Liver (tissue), 7 donors: ENCODE measurements at regions not wholly inside any gene's neighbourhood (a gene's known extent, or its start where the extent isn't known, plus 50 kb on each side); places are given as distances from the start of the nearest gene placed in this dataset.
A peak's percentile ranks its signal among the peaks of the same experiment; 100 is the strongest.

Source experiments
- DNase-seq: peaks from one replicate; pipeline ENCODE4 v3.0.0-alpha.2; 2017; ENCODE audit warnings: low spot score
- H3K27ac ChIP-seq, 2 donors: one replicate each; pipeline ENCODE4 v1.7.0; 2013; ENCODE audit warnings: inconsistent platforms in 2 of 2, low read length in 2 of 2, control low read depth in 1 of 2, low read depth in 1 of 2, mild to moderate bottlenecking in 1 of 2
- H3K27me3 ChIP-seq, 4 donors: one replicate each; pipeline versions ENCODE4 v1.6.1 to v1.7.0; 2013; ENCODE audit warnings: low read length in 3 of 4, inconsistent platforms in 1 of 4, mild to moderate bottlenecking in 1 of 4, moderate library complexity in 1 of 4; ENCODE audit not compliant: control insufficient read depth in 4 of 4, insufficient read depth in 4 of 4
- H3K36me3 ChIP-seq, 4 donors: one replicate each; pipeline versions ENCODE4 v1.6.1 to v1.7.0; 2013; ENCODE audit warnings: low read length in 3 of 4, mild to moderate bottlenecking in 3 of 4, low read depth in 1 of 4, moderate library complexity in 1 of 4; ENCODE audit not compliant: control insufficient read depth in 4 of 4, insufficient read depth in 3 of 4
- H3K4me1 ChIP-seq, 4 donors: one replicate each; pipeline versions ENCODE4 v1.6.1 to v1.7.0; 2013; ENCODE audit warnings: low read length in 3 of 4, mild to moderate bottlenecking in 3 of 4, moderate library complexity in 1 of 4; ENCODE audit not compliant: control insufficient read depth in 4 of 4, insufficient read depth in 4 of 4
- H3K4me3 ChIP-seq, 3 donors: one replicate each; pipeline versions ENCODE4 v1.6.1 to v1.7.0; 2013; ENCODE audit warnings: low read length in 3 of 3, control low read depth in 1 of 3, low read depth in 1 of 3, mild to moderate bottlenecking in 1 of 3
- H3K9ac ChIP-seq, 2 donors: one replicate each; pipeline ENCODE4 v1.7.0; 2013; ENCODE audit warnings: low read length in 2 of 2, mild to moderate bottlenecking in 2 of 2, moderate library complexity in 2 of 2, control low read depth in 1 of 2, low read depth in 1 of 2
- H3K9me3 ChIP-seq, 4 donors: one replicate each; pipeline versions ENCODE4 v1.6.1 to v1.7.0; 2013; ENCODE audit warnings: low read length in 3 of 4; ENCODE audit not compliant: control insufficient read depth in 4 of 4
- ATF3 ChIP-seq: IDR thresholded peaks from 2 replicates; pipeline ENCODE4 v1.6.1; 2016; ENCODE audit warnings: antibody characterized with exemption
- FOXA1 ChIP-seq: IDR thresholded peaks from 2 replicates; pipeline ENCODE4 v1.6.1; 2016; ENCODE audit warnings: antibody characterized with exemption
- FOXA2 ChIP-seq: IDR thresholded peaks from 2 replicates; pipeline ENCODE4 v1.6.1; 2016; ENCODE audit warnings: antibody characterized with exemption
- GABPA ChIP-seq, 2 donors: IDR thresholded peaks in 1 of 2; conservative IDR thresholded peaks in 1 of 2; 2 replicates each; pipeline ENCODE4 v1.6.1; 2016; ENCODE audit warnings: antibody characterized with exemption in 2 of 2, mild to moderate bottlenecking in 1 of 2, moderate library complexity in 1 of 2
- HNF4A ChIP-seq, 2 donors: conservative IDR thresholded peaks; 2 replicates each; pipeline ENCODE4 v1.6.1; 2016; ENCODE audit warnings: antibody characterized with exemption in 2 of 2, mild to moderate bottlenecking in 2 of 2
- JUND ChIP-seq, 2 donors: IDR thresholded peaks; 2 replicates each; pipeline ENCODE4 v1.6.1; 2016; ENCODE audit warnings: antibody characterized with exemption in 2 of 2
- NR2F2 ChIP-seq: IDR thresholded peaks from 2 replicates; pipeline ENCODE4 v1.6.1; 2016; ENCODE audit warnings: antibody characterized with exemption
- RAD21 ChIP-seq, 2 donors: IDR thresholded peaks; 2 replicates each; pipeline ENCODE4 v1.6.1; 2016; ENCODE audit warnings: antibody characterized with exemption in 2 of 2, mild to moderate bottlenecking in 2 of 2
- SP1 ChIP-seq: IDR thresholded peaks from 2 replicates; pipeline ENCODE4 v1.6.1; 2018; ENCODE audit warnings: antibody characterized with exemption, mild to moderate bottlenecking
- TAF1 ChIP-seq: conservative IDR thresholded peaks from 2 replicates; pipeline ENCODE4 v1.6.1; 2016; ENCODE audit warnings: antibody characterized with exemption, mild to moderate bottlenecking
- YY1 ChIP-seq: IDR thresholded peaks from 2 replicates; pipeline ENCODE4 v1.6.1; 2016; ENCODE audit warnings: antibody characterized with exemption, mild to moderate bottlenecking
- TF ChIP-seq, protein P1 (sequence below): fragments of 150-350 bp; IDR thresholded peaks from 2 replicates; pipeline ENCODE4 v1.5.1; 2017; ENCODE audit warnings: improper control_type of control experiment, low read depth, low read length; ENCODE audit not compliant: missing input control
- TF ChIP-seq, protein P2 (sequence below): IDR thresholded peaks from 2 replicates; pipeline ENCODE4 v1.6.1; 2016; ENCODE audit warnings: antibody characterized with exemption
- TF ChIP-seq, protein P3 (sequence below): IDR thresholded peaks from 2 replicates; pipeline ENCODE4 v1.6.1; 2016; ENCODE audit warnings: antibody characterized with exemption, mild to moderate bottlenecking
- TF ChIP-seq, protein P4 (sequence below): IDR thresholded peaks from 2 replicates; pipeline ENCODE4 v1.6.1; 2016; ENCODE audit warnings: antibody characterized with exemption
- donor health status: healthy.
- donor health status: healthy.
- donor health status: healthy.
- donor health status: healthy.

DNA sequence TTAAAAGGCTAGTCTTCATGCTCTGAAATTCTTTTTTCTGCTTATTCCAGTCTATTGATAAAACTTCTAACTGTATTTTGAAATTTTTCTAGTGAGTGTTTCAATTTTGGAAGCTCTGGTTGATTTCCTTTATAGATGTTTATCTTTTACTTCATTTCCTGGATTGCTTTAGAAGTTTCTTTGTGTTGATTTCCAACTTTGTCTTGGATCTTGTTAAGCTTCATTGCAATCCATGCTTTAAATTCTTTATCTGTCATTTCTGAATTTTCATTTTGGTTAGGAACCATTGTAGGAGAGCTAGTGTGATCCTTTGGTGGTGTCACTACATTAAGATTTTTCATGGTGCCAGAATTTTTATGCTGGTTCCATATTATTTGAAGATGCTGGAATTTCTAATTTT lies 105.2 kb upstream of the DCBLD2 start (continued):
- no peak for TF ChIP-seq FOXA2
- TF ChIP-seq SP1, result no peak

DNA sequence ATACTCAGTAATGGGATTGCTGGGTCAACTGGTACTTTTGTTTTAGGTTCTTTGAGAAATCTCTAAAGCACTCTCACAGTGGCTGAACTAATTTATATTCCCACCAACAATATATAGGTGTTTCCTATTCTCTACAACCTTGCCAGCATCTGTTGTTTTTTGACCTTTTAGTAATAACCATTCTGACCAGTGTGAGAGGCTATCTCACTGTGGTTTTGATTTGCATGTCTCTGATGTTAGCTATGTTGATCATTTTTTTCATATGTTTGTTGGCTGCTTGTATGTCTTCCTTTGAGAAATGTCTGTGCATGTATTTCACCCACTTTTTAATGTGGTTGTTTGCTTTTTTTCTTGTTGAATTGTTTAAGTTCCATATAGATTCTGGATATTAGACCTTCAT lies 98.2 kb upstream of the DCBLD2 start:
- Histone ChIP-seq H3K9me3 (no peaks in the 10 kb centered on the region), H3K27me3 (no peaks in the 10 kb centered on the region)

DNA sequence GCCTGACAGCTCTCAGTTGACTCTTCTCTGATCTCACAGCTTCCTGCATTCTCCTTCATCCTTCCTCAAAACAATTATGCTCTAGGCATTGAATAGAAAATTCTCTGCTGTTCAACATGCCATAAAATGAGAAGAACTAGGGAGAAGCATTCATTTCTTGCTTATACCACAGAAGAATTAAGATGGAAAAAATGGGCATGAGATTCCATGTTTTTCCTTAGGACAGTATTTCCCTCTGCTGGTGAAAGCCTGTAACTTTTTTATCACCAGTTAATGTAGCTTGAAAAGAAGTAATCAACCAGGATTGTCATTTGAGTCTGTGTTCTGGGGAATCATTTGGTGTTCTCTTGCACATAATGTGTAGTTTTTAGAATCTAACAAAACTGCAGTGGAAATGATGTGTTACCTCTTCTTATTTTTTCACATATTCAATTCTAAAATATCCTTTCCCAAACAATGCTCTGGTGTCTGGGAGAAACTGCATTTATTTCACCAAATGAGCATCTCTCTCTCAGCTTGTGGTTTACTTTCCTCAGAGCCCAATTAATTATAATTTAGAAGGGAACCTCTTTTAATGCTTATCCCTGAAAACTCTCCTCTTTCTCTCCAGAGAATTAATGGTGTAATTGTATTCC lies 92.8 kb upstream of the DCBLD2 start:
- H3K36me3 ChIP-seq, result no peaks in the 10 kb centered on the region
- no peak overlapping the region for H3K9ac ChIP-seq
- TF ChIP-seq, protein P1, sequence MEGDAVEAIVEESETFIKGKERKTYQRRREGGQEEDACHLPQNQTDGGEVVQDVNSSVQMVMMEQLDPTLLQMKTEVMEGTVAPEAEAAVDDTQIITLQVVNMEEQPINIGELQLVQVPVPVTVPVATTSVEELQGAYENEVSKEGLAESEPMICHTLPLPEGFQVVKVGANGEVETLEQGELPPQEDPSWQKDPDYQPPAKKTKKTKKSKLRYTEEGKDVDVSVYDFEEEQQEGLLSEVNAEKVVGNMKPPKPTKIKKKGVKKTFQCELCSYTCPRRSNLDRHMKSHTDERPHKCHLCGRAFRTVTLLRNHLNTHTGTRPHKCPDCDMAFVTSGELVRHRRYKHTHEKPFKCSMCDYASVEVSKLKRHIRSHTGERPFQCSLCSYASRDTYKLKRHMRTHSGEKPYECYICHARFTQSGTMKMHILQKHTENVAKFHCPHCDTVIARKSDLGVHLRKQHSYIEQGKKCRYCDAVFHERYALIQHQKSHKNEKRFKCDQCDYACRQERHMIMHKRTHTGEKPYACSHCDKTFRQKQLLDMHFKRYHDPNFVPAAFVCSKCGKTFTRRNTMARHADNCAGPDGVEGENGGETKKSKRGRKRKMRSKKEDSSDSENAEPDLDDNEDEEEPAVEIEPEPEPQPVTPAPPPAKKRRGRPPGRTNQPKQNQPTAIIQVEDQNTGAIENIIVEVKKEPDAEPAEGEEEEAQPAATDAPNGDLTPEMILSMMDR, result peak; percentile 75
- TF ChIP-seq YY1 (no peak), NR2F2 (no peak), TAF1 (no peak), SP1 (no peak), RAD21 (IDR thresholded peaks at IDR 0.05) (peak; percentile 92 to 95), HNF4A (conservative IDR thresholded peaks at IDR 0.05) (no peak), FOXA1 (no peak)
- no peak overlapping the region for H3K4me3 ChIP-seq
- DNase-seq, result no peak
- no peaks in the 10 kb centered on the region for H3K27me3 ChIP-seq
- H3K9me3 ChIP-seq, result no peaks in the 10 kb centered on the region
- H3K27ac ChIP-seq, result no peak overlapping the region
- H3K4me1 ChIP-seq, result no peaks in the 10 kb centered on the region

More for the DNA sequence above, 98.2 kb upstream of the DCBLD2 start:
- Histone ChIP-seq H3K9ac (no peak overlapping the region), H3K27ac (no peak overlapping the region), H3K4me3 (no peak overlapping the region), H3K4me1 (no peaks in the 10 kb centered on the region), H3K36me3 (no peaks in the 10 kb centered on the region)
- no peak for DNase-seq
- TF ChIP-seq TAF1, result no peak
- no peak for TF ChIP-seq SP1
- no peak for TF ChIP-seq NR2F2
- TF ChIP-seq, protein P2, sequence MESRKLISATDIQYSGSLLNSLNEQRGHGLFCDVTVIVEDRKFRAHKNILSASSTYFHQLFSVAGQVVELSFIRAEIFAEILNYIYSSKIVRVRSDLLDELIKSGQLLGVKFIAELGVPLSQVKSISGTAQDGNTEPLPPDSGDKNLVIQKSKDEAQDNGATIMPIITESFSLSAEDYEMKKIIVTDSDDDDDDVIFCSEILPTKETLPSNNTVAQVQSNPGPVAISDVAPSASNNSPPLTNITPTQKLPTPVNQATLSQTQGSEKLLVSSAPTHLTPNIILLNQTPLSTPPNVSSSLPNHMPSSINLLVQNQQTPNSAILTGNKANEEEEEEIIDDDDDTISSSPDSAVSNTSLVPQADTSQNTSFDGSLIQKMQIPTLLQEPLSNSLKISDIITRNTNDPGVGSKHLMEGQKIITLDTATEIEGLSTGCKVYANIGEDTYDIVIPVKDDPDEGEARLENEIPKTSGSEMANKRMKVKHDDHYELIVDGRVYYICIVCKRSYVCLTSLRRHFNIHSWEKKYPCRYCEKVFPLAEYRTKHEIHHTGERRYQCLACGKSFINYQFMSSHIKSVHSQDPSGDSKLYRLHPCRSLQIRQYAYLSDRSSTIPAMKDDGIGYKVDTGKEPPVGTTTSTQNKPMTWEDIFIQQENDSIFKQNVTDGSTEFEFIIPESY, result no peak
- TF ChIP-seq FOXA2, result no peak
- no peak for TF ChIP-seq RAD21 (IDR thresholded peaks at IDR 0.05)
- TF ChIP-seq, protein P3, sequence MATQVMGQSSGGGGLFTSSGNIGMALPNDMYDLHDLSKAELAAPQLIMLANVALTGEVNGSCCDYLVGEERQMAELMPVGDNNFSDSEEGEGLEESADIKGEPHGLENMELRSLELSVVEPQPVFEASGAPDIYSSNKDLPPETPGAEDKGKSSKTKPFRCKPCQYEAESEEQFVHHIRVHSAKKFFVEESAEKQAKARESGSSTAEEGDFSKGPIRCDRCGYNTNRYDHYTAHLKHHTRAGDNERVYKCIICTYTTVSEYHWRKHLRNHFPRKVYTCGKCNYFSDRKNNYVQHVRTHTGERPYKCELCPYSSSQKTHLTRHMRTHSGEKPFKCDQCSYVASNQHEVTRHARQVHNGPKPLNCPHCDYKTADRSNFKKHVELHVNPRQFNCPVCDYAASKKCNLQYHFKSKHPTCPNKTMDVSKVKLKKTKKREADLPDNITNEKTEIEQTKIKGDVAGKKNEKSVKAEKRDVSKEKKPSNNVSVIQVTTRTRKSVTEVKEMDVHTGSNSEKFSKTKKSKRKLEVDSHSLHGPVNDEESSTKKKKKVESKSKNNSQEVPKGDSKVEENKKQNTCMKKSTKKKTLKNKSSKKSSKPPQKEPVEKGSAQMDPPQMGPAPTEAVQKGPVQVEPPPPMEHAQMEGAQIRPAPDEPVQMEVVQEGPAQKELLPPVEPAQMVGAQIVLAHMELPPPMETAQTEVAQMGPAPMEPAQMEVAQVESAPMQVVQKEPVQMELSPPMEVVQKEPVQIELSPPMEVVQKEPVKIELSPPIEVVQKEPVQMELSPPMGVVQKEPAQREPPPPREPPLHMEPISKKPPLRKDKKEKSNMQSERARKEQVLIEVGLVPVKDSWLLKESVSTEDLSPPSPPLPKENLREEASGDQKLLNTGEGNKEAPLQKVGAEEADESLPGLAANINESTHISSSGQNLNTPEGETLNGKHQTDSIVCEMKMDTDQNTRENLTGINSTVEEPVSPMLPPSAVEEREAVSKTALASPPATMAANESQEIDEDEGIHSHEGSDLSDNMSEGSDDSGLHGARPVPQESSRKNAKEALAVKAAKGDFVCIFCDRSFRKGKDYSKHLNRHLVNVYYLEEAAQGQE, result no peak
- TF ChIP-seq, protein P4, sequence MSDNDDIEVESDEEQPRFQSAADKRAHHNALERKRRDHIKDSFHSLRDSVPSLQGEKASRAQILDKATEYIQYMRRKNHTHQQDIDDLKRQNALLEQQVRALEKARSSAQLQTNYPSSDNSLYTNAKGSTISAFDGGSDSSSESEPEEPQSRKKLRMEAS, result no peak
- no peak for TF ChIP-seq GABPA (IDR thresholded peaks at IDR 0.05 in 1 of 2, conservative IDR thresholded peaks at IDR 0.05 in 1 of 2)
- TF ChIP-seq JUND (IDR thresholded peaks at IDR 0.05), result no peak
- TF ChIP-seq ATF3, result no peak
